GM19025 (cell line): ENCODE measurements at regions not wholly inside any gene's neighbourhood (a gene's known extent, or its start where the extent isn't known, plus 50 kb on each side); places are given as distances from the start of the nearest gene placed in this dataset.
"Not testable (repeated sequence)": the region's sequence is repeated elsewhere in the genome, so short reads cannot be mapped to it uniquely, and the experiment has no call there.

Experiments
- ATAC-seq: cut with Tn5 transposase; IDR thresholded peaks from one replicate; pipeline ENCODE4 v1.9.1; 2021; ENCODE audit warnings: mild to moderate bottlenecking, low read depth, moderate library complexity; ENCODE audit not compliant: unreplicated experiment

DNA sequence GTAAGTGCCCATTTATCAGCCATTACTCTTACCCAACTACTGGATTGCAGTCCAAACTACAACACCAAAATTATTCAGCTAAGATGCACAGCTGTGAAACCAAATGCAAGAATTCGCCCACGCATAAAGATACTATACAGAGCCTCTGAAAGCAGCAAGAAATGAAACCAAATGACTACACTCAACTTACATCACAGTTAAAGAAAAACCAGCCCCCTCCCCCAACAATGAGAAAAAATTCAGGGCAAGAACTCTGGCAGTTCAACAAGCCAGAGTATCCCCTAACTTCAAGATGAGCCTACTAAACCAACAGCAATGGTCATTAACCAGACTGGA, 209.1 kb upstream of the VWC2 start:
- peak; percentile 73 for ATAC-seq

- no peak for ATAC-seq
These were observed 195.9 kb upstream of the VWC2 start for GRCh38 chr7:49577576-49577975.

GRCh38 chr7:49579408-49579807, 194.0 kb upstream of the VWC2 start:
- ATAC-seq = no peak

- ATAC-seq = no peak
These were observed 193.4 kb upstream of the VWC2 start for GRCh38 chr7:49580000-49580399.

- ATAC-seq = no peak
These were observed 192.7 kb upstream of the VWC2 start for GRCh38 chr7:49580761-49581160.

DNA sequence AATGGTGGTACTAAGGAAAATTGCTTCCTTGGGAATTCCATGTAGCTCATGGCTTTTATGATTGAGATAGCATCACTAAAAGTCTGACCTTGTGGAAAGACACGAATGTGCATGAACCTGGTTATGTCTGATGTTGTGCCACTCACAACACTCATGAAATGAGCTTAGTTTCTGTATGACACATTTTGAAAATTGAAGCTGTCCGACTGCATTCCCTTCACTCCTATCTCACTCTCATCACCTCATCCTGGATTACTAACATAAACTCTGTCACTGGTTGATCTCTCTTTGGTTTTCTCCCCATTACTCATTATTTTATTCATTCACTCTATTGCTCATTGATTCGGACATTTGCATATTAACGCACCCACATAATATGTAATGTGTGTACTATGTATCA, 190.0 kb upstream of the VWC2 start:
- no peak for ATAC-seq

DNA sequence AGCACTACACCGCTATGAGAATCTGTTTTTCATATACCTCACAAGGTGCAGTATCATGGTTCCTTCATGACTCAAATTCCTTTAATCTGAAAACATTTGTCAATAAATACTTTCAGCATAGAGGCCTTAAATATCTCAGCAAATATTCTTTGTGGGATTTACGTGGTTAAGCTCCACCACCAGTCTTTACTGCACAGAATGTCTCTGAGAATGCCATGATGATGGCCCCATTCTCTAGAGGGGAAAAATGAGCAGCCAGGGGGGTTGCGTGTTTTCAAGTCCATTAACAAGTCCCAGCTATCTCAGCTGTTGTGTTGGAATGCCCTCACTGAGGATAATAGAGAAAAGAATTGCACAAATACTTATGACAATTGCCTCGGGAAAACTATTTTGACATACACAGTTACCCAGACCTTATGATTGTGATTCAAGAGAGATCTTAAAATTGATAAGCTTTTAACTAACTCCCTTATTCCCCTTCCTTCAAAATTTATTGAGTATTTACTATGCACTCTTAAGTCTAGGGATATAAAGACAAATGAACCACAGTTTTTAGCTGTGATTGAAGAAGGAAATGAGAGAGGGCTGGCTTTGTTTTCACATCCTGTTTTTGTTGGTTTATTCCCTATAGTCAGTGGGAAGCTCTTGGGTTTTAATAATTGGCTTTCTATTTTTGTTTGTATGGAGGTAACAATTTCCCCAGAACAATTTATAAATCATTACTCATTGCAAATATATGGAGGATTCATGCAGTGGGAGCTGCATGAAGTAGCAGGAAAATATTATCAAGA, 176.5 kb upstream of the VWC2 start:
- no peak for ATAC-seq

DNA sequence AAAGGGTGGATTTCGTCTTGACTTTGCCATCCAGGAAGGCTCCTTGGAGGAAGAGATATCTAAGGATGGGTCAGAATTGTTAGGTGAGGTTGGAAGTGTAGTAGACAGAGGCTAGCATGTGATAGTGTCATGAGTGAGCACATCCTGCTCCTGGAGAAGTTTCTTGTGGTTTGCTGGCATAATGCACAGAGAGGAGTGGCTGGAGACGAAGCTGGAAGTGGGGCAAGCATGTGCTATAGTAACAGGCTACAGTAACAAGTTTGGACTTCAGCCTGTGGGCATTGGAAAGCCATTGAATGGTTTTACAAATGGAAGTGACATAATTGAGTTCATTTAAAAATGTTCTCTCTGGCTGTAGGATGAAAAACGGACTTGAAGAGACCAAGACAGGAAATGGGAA, 175.6 kb upstream of the VWC2 start:
- no peak for ATAC-seq

GRCh38 chr7:49611951-49612350, 161.5 kb upstream of the VWC2 start:
- ATAC-seq = no peak

DNA sequence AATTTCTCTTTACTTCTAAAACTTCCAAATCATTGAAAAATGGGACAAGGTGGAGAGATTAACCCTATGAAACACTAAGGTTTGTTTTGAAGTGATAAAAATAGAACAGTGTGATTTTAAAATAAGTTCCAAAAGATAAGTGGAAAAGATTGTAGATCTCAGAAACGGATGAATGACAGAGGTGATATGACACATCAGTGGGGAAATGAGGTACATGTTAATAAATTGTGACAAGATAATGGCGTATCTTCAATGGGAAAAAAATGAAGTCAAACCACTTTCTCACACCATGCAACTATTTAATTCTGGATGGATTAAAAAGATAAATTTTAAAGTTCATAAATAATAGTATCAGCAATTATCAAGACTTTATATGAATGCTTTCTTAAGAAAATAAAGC, 159.7 kb upstream of the VWC2 start:
- no peak for ATAC-seq

GRCh38 chr7:49614974-49615373, 158.5 kb upstream of the VWC2 start:
- ATAC-seq = not testable (repeated sequence)

- ATAC-seq = no peak
These were observed 155.4 kb upstream of the VWC2 start for GRCh38 chr7:49618028-49618427.

DNA sequence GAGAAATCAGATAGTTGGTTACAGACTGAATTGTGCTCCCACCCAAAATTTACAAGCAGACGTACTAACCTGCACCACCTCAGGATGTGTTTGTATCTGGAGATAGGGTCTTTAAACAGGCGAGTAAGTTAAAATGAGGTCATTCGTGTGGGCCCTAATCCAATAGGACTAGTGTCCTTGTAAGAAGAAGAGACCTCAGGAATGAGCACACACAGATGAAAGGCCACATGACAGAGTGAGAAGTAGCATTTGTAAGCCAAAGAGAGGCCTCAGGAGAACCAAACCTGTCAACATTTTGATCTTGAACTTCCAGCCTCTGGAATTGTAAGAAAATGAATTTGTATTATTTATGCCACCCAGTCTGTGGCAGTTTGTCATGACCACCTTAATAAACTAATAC, 149.5 kb upstream of the VWC2 start:
- no peak for ATAC-seq

- ATAC-seq = no peak
These were observed 148.8 kb upstream of the VWC2 start for GRCh38 chr7:49624611-49625010.

- no peak for ATAC-seq
These were observed 142.9 kb upstream of the VWC2 start for GRCh38 chr7:49630513-49630912.

DNA sequence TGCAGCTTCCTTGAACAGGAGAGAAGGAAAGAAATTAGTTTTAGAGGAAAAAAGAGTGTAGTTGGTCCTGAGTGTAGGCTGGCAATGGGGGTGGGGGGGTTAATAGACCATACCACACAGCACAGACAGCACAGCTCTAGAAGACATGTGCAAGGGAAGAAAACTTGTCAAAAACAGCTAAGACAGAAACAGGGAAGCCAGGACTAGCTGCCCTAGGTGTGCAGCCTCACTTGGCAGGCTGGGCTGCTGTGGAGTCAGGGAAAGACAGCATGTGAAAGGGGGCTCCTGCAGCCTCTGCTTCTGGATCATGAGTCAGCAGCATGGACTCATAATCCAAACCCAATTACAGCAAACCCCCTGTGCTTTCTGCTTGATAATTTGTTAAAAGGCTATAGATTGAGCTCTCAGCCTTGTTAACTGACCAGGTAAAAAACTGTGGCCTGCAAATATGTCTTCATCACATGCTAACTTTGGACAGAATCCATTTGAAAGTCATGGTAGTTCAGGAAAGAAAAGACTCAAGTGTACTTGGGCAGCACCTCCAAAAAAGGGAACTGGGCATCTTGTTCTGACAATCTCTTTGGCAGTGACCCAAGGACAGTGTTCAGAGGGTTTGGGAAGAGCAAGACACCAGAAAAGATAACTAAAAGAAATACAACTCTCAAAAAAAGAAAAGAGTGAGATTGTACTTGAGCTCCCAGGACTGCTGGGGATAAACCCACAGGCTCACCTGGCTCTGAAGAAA, 142.2 kb upstream of the VWC2 start:
- no peak for ATAC-seq

DNA sequence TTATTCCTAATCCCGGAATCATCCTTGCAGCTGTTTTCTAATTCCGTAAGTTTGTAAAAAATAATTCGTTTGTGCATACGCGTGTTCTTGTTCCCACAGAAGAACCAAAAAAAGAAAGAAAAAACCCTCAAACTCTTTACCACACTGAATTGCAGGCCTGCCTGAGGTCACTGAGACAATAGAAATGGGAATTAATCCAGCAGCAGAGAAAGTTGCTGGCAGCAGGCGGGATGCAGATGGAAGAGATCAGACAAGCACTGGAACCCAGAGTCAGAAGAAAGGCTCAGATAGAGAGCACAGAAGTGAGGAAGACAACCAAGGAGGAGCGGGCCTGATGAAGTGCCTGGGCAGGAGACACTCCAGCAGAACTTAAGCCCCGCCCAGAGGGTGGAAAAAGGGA, 141.5 kb upstream of the VWC2 start:
- ATAC-seq = no peak

- no peak for ATAC-seq
These were observed 137.6 kb upstream of the VWC2 start for GRCh38 chr7:49635800-49636199.

- no peak for ATAC-seq
These were observed 137.0 kb upstream of the VWC2 start for GRCh38 chr7:49636400-49636799.

DNA sequence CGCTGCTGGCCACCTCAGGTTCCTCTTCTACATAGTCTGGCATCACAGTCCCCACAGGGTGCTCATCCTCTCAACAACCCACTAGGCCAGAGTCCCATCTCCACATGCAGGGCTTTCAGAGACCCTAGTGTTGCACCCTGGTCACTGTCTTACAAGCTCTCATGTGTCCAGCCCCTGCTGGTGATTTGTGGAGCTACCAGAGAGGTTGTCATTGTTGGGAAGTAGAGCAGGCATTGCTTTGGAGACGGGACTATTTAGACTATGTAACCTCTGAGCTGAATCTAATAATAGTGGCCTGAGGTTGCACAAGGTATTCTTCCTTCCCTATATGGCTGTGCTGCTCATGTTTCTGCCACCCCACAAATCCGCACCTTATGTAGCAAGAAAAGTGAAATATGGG, 135.3 kb upstream of the VWC2 start:
- ATAC-seq = no peak

GRCh38 chr7:49639068-49639593, 134.3 kb upstream of the VWC2 start:
- ATAC-seq = no peak

DNA sequence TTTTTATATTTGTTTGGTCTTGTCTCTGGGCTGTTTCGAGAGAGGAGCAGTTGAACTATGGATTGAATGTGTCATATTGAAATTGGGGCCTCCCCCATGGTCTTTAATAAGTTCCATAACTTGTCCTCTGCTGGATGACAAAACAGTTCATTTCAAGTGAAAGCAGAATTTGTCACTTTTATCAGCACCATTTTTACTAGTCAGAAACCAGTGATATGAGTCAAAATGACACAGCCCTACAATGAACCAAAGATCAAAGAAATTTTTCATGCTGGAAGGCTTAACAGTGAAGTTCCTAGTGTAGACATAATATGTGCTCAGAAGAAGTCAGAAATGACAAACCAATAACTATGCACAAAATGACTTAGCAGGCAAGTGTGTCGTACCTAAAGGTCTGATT, 133.6 kb upstream of the VWC2 start:
- no peak for ATAC-seq
